ENCODE measurements at regions not wholly inside any gene's neighbourhood (a gene's known extent, or its start where the extent isn't known, plus 50 kb on each side); places are given as distances from the start of the nearest gene placed in this dataset.

DNA sequence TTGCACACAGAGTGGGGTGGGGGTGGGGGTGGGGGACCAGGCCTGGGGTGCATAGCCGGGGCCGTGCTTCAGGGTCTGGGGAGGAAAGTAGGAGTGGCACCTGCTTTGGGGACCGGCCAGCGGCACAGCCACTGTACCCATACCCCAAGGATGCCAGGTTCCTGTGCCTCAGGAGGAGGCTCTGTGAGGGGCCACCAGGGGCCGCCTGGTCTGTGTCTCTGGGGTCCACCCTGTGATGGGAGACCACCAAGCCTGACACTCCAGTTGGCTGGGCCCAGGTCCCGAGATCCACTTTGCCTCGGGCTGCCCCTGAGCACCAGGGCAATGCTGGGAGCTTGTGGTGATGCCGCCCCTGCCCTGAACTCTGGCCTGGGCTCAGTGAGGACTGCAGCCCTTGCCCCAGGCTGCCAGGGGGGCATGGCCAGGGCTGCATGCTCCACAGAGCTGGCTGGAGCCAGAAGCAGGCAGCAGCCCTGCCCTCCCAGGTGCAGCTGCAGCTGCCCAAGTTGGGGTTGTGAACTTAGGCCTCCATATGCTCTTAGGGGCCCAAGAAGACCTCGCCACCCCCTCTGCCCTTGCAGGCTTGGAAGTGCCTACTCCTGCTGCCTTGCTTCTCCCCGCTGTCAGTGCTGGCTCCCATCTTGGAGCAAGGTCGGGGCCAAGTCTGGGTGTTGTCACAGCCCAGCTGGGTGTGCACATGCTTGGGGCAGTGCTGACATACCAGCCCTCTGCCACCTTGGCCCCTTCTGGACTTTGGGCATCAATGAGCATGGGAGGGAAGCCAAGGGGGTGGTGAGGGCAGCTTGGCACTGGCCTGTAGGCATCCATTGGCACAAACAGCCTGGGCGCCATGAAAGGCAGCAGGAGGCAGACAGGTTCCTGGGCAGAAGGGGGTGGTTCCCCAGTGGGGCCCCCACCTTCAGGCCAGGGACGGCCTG lies 123.3 kb upstream of the THY1 start:
- no peak for DNase-seq

DNA sequence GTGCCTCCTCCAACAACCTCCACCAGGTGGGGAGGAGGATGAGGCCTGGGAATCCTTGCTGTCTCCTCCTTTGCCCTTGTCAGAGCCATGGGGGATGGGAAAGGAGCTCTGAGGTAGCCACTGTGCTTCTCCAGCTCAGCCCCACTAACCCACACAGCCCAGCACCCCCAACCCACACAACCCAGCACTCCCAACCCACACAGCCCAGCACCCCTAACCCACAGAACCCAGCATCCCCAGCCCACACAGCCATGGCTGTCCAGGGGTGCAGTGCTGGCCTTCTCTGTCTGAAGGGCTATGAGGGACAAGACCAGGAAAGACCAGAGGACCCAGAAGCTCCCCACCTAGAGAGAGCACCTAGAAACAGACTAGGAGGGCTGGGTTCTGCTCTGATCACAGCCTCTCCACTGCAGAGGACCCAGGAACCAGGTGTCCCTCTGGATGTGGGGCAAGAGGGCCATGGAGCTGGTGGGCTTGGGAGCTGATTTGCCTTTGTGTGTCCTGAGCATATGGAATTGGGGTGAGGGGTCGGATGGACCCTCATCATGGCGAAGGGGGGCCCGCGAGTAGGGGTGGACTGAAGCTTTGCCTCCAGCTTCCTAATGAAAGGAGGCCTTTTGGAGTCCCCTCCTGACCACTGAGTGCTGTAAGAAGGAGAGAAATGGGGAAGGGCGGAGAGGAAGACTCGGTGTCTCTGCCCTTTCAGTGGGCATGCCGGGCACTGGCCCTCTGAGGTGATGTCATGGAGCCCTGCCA lies 117.6 kb upstream of the THY1 start:
- no peak for DNase-seq

DNA sequence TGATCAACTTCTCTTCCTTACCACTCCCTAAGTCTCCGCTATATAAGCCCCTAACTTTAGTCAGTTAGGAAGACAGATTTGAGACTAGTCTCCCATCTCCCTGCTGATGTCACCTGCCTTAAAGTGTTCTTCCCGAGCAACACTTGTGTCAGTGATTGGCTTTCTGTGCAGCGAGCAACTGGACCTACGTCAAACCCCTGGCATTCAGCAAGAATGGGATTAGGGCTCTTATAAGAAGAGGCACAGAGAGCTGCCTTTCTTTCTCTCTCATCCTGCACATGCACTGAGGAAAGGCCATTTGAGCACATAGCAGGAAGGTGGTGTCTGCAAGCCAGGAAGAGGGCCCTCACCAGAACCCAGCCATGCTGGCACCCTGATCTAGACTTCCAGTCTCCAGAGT lies 116.6 kb upstream of the THY1 start:
- DNase-seq: no peak

DNA sequence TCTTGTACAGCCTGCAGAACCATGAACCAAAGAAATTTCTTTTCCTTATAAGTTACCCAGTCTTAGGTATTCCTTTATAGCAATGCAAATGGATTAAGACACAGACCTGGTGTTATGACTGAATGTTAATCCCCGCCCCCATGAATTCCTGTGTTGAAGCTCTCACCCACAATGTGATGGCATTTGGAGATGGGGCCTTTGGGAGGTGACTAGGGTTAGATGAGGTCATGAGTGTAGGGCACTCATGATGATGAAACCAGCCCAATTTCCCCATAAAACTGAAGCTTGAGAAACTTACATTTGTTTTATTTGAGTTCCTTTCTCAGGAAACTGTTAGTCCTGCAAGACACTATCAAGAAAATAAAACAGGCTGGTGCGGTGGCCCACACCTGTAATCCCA lies 115.8 kb upstream of the THY1 start:
- DNase-seq: no peak

DNA sequence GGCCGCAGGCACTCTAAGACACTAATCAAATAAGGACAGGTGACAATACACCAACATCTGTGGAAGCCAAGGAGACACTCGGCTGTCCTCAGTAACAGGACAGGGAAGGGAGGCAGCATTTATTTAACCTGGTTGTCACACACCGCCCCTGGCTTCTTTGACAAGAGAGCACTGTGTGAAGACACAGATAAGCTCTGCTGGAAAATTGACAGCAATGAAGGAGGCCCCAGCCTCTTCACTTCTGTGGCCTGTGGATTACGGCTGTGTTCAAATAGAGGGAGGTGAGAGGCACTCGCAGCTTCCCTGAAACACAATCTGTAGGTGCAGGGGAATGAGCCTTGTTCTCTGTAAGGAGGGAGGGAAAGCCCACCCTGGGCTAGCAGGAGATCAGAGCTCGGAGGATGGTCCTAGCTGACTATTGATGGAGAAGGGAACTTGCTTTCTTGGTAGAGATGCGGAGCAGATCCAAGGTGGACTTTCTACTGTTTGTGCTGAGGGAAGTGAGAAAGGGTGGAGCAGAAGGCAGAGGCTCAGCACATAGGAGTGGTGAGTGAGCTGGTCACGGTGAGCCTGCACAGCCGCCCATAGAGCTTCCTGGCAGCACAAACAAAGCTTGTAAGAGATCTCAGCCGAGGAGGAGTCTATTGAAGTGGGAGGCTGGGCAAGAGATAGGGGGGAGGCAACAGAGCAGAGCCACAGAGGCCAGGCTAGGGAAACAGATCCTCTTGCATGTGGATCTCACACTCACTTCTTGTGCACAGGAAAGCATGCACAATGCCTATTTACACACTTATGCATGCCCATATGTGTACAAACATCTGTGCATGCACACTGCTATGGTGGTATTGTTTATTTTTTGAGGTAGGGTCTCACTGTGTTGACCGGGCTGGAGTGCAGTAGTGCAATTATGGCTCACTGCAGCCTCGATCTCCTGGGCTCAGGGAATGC lies 114.6 kb upstream of the THY1 start:
- no peak for DNase-seq

DNA sequence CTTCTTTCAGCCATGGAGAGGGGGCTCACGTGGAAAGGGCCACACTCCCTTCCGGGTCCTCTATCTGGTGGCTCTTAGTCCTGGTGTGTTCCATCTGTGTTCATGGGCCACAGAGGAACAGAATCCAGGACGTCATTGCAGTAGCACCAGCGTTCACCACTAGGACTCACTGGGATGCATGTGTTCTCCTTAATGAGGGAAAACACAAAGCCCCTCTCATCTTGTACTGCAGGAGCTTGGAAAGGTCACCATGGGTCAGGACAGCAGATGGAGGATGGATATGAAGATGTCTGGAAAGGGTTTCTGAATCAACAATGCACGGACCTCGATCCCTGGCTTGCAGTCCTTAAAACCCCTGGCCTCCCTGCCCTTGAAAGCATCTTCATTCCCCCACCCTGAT lies 113.8 kb upstream of the THY1 start:
- no peak for DNase-seq

DNA sequence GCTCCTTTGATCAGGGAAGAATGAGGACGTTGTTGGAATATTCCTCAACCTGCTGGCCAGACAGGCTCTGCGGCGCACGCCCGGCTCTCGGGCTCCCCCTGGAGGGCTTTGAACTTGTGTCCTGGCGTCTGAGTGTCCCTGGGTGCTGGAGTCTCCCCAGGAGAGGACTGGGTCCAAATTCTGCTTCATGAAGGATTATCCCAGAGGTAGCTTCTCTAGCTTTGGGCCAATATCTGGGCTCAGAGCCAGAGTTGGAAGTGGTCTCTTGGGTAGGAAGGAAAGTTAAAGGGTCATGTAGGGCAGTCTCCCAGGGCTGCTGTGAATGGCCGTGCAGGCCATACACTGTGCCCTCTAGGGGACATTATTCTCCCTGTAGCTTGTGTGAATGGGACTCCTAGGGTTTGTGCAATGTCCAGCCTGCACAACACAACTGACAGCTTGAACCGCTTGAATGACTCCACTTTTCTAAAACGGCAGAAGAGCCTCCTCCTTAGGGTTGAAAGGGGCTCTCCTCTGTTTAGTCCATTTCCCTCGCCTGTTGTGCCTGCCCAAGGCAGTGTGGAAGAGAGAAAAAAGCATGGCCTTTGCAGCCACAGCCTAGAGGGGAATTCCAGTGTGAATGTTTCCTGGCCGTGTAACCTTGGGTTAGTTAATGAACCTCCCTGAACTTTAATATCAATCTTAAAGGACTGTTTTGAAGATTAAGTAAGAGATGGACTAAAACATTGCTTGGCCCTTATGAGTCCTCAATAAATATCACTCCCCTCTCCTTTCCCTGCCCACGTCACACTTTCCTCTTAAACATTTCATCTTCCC lies 111.2 kb upstream of the THY1 start:
- peak; percentile 43 for DNase-seq

DNA sequence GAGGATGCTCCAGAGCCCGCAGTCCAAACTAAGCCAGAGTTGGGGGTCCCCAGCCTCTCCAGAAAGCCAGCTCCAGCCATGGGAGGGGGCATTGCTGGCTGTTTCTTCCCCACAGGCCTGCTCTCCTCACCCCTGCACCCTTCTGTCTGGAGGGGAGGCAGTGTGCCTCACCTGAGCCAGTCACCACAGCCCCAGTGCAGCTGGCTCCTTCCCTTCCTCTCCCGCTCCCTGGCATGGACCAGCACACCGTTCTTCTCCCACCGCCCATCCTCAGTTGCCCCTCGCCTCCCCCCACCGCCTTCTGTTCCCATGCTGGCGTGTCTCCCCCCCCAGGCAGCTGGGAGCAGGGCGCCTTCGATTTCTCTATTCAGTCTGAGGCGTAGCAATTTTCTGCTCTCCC lies 110.5 kb upstream of the THY1 start:
- no peak for DNase-seq

DNA sequence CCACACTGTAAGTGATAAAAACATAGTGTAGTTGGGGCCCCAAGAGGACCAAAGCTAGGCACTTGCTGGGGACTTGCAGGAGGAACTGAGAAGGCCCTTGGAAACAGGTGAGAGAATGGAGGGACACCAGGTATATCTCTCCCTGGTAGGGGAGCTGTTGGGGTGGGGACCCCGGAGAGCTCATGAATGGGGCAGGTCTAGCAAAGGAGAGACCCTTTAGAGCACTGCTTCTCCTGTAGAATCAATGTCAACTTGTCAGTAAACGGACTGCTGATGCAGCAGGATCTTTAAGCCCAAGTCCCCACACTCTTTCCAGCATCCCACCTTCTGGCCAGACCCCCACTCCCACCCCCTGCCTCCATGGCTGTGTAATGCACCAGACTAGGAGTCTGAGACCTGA lies 109.6 kb upstream of the THY1 start:
- DNase-seq: no peak

DNA sequence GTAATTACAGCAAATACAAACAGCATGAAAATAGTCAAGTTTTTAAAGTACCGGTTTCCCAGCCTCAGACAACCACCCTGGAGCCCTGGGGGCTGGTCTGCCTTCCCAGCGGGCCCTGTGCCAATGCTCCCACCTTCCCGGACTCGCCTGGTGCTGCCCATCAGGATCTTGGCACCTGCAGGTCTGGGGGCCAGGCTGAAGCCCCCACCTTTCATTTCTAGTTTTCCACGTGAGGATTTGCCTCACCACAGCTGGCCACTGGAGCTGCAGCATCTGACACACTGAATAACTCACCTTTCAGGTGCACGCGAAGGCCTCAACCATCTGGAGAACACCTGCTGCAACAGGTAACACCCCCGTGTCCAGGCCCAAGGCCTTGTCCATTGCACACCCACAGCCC lies 108.7 kb upstream of the THY1 start:
- no peak for DNase-seq

DNA sequence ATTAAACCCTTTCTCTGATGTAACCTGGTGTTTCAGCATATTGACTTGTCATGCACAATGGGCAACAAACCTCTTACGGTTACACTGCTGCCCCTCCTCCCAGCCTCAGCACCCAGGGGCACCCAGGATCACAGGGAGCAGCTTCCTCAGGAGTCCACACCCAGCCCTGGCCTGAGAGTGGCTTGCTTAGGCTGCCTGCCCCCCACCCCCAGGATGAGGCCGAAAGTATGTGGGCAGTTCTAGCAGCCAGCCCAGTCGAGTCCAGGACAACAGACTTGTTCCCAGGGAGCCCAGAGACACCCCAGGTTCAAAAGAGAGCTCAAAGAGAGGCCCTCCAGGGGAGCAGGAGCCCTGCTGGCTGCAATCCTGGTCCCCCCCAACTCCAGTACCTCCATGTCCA lies 108.1 kb upstream of the THY1 start:
- no peak for DNase-seq

DNA sequence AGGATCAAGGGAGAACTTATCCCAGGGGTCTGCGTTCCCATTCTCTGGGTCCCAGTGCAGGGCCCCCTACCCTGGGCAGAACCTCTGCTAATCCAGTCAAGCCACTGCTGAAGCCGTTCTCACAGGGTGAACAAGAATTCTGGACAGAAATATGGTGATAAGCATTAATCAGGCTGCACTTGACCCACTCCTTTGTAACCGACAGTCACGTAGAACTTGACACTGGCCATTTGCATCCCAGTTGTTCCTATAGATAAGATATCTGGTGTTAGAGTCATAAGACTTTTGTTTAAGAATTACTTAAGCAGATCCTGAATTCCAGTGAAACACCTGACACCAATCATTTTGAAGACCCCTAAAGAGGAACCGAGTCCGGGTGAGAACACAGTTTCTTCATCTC lies 107.5 kb upstream of the THY1 start:
- no peak for DNase-seq

DNA sequence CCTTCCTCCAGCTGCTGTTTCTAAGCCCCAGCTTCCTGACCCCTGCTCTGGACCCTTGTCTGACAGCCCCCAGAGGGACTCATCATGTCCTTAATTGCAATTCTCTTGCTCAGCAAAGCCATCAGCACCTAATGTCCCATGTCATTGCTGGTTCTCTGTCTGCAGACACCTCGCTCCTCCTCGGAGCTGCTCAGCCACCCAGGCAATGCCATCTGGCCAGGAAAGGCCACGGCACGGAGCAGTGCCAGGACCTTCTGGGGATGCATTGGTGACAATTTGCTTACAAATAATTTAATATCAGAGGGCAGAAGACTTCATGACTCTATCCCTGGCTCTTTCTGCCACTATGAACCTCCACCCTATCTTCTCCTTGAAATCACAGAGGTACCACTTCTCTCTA lies 107.0 kb upstream of the THY1 start:
- no peak for DNase-seq

DNA sequence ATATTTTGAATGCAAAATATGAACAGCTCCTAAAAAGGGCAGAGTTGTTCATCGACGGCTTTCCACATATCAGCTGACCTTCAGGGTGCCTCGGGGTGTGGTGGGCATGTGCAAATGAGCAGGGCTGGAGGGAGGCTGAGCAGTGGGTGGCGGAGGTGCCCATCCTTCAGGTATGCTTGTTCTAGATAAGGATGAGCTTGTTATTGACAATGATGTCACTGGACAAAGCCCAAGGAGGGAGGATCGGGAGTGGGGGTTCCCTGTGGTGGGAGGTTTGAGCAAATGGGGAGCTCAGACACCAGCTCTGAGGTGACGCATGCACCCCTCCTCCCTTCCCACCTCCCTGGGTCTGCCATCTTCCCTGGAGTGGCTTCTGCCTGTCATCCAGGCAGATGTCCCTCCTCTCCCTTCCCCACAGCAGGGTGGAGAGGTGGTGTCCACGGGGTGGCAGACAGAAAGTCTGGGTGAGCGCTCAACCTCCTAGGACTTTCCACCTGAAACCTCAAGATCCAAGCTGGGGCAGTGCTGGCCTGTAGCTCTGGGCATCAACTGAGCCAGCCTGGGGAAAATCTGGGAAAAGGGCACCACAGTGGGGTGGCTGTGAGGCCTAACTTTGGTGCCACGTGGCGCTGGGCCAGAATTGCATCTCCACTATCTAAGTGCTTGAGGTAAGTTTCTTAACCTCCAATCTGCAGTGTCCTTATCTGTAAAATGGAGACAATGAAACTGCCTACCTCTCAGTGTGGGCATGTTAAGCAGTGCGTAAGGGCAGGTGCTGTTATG lies 106.3 kb upstream of the THY1 start:
- no peak for DNase-seq

DNA sequence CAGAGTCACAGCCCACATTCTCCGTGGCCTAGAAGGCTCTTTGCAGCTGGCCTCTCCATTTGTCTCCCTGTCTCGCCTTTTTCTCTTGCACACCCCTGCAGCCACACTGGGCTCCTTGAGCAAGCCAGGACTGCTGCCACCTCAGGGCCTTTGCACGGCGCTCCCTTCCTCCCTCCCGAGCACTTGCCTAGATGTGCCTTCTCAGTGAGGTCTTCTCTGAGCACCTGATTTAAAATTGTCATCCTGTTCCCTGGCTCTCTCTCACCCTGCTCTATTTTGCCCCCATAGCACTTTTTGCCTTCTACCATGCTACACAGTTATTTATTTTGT lies 102.9 kb upstream of the THY1 start:
- DNase-seq: no peak

DNA sequence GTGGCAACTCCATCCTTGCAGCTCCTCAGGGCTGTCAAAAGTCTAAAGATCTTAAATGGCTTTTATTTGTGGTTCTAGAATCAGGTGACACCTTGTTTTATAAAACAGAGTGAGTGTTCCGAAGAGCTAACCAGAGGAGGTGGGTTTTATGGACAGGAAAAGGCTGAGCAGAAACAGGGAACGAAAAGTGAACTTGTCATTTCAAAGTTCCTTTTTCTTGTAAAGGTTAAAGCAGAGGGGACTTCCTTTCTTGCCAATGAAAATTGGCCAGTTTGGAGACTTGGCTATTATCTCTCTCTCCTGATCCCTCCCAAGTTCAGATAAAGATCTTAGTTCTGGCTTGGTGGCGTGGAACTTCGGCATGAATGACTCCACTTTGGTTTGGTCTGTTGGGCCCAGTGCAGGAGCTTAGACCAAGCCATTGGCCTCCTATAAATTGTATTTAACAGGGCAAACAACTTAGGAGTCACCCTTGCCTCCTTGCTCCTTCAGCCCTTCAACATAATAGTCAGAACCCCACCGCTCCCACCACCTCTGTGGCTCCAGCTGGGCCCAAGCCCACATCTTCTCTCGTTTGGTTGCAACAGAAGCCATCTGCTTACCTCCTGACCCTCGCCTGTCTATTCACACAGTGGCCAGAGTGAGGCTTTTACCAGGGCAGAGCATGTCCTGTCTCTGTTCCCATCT lies 102.4 kb upstream of the THY1 start:
- no peak for DNase-seq

DNA sequence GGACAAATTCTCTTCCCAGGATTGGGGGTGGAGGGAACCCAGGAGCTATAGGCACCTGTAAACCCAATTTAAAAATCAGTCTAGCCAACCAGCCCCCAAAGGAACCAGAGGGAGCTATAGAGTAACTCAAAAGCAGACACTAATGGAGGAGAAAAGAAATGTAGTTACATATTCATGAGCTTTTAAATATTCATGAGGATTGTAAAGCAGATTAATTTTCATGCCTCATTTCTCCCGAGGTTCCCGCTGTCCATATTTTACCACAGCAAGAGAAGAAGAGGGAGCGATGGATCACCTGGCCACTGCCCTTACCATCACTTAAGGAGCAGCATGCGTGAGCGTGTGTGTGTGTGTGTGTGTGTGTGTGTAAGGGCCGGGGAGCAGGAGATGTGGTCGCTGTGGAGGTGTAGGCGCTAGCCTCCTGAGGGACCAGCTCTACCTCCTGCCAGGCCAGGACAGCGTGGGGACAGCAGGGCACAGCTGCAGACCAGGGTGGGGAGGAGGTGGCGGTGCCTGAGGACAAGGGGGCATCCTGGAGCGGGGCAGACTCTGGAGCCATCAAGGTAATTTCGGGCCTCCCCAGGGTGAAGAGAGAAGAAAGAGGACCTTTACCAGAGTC lies 100.7 kb upstream of the THY1 start:
- no peak for DNase-seq

DNA sequence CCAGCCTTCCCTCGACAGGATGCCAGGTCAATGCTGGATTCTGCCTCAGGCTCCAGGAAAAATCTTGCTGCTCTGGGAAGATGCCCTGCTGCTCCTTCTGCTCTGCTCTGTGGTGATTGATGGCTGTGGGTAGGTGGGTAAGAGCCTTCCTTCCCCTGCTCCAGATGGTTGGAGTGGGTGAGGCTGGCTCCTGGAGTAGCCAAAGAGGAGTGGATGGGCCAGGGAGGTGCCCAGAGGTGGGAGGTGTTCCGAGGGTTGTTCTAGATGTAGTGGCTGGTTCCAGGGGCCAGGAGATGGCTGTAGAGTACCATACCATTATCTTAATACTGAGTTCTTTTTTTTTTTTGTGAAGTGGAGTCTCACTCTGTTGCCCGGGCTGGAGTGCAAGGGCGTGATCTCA lies 99.6 kb upstream of the THY1 start:
- no peak for DNase-seq

DNA sequence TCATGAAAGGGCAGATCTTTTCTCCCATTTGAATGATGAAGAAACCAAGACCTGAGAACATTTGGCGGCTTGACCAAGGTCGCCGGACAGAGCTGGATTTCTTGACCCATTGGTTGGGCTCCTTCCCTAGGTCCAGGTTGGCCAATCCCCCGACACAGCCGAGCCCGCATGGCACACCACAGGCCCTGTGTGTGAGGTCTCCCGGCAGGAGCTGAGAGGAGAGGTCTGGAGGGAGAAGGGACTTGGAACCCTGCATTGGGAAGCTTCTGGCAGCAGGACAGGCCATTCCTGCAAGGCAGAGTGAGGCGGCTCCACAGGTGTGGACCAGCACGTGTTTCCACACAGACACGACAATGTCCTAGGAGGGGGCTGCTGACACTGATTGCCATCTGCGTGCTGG lies 98.6 kb upstream of the THY1 start:
- no peak for DNase-seq

DNA sequence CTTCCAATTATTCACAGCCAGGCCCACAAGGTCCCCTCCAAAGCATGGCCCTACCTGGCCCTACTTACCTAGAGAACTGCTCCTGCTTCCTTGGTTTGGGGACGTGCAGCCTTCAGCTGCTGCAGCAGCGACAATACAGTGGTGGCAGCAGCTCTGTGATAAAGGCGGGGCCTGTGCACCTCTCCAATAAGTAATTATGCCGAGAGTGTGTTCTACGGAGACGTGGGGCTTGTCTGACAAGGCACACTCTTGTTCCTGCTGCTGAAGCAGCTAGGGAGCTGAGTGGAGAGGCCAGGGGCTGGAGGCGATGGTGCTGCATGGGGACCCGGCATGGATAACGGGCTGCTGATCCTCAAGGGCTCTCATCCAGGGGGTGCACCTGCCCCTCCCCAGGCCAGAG lies 98.0 kb upstream of the THY1 start:
- no peak for DNase-seq
